Adrenal gland (tissue), 5 donors: ENCODE measurements at regions not wholly inside any gene's neighbourhood (a gene's known extent, or its start where the extent isn't known, plus 50 kb on each side); places are given as distances from the start of the nearest gene placed in this dataset.

Experiments
- POLR2A ChIP-seq, 2 donors: fragments of 450-650 bp; IDR thresholded peaks; one replicate each; pipeline ENCODE4 v1.6.1; 2017; ENCODE audit warnings: antibody characterized with exemption in 2 of 2, mild to moderate bottlenecking in 2 of 2, moderate library complexity in 1 of 2
- TF ChIP-seq, protein P1 (sequence below), 6 experiments: fragments of 450-650 bp in 4 of 6; fragments of 200-600 bp in 2 of 6; sonication (generic) in 1 of 6; IDR thresholded peaks; 1 replicate in 5 of 6; 2 replicates in 1 of 6; pipeline versions ENCODE4 v1.5.1 to v1.8.0; 2016 to 2021; ENCODE audit warnings: antibody characterized with exemption in 6 of 6, mild to moderate bottlenecking in 2 of 6, moderate library complexity in 1 of 6
- donor health status: DM: no; HTN: no; CAD: no.

DNA sequence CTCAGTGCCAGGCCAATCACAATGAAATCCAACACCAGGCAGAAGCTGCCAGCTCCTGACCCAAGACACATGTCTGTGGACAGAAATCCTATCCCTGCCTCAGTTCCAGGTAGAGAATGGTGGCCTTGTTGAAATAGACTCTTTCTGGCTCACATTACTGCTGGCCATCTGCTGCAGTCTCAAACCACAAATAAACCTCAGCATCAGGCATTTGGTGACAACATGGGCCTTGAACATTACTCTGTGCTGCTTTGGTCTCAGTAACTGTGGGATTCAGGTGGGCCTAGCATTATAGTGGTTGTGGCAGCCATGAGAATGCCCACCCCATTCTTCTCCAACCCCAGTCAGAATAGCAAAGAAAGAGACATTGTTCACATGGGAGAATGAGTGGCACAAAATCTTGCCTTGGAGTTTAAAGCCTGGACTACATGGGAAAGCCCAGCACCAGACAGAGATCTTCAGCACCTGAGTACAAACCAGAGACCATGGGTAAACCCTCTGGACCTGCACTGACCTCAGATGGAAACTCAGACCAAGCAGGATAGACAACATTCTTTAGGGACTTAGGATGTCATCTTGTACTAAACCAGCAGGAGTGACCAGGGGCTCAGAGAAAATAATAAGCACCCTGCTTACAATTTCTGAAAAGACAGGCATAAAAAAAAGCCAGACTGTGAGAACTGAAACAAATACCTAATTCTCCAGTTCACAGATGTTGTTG, 50.4 kb upstream of the TRAM1L1 start:
- TF ChIP-seq, protein P1, sequence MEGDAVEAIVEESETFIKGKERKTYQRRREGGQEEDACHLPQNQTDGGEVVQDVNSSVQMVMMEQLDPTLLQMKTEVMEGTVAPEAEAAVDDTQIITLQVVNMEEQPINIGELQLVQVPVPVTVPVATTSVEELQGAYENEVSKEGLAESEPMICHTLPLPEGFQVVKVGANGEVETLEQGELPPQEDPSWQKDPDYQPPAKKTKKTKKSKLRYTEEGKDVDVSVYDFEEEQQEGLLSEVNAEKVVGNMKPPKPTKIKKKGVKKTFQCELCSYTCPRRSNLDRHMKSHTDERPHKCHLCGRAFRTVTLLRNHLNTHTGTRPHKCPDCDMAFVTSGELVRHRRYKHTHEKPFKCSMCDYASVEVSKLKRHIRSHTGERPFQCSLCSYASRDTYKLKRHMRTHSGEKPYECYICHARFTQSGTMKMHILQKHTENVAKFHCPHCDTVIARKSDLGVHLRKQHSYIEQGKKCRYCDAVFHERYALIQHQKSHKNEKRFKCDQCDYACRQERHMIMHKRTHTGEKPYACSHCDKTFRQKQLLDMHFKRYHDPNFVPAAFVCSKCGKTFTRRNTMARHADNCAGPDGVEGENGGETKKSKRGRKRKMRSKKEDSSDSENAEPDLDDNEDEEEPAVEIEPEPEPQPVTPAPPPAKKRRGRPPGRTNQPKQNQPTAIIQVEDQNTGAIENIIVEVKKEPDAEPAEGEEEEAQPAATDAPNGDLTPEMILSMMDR (IDR thresholded peaks at IDR 0.05) = no peak
- TF ChIP-seq POLR2A (IDR thresholded peaks at IDR 0.05) = no peak
